Parathyroid adenoma (tissue), 2 donors: ENCODE measurements at regions not wholly inside any gene's neighbourhood (a gene's known extent, or its start where the extent isn't known, plus 50 kb on each side); places are given as distances from the start of the nearest gene placed in this dataset.
"Not testable (repeated sequence)": the region's sequence is repeated elsewhere in the genome, so short reads cannot be mapped to it uniquely, and the experiment has no call there.

Experiments
- H2AFZ ChIP-seq: fragments of 300-600 bp; sonication (generic); one replicate; pipeline ENCODE4 v1.7.0; 2017; ENCODE audit warnings: antibody characterized with exemption, mild to moderate bottlenecking
- H3K27ac ChIP-seq: fragments of 300-600 bp; sonication (generic); one replicate; pipeline ENCODE4 v1.7.0; 2017
- H3K27me3 ChIP-seq: fragments of 300-600 bp; sonication (generic); one replicate; pipeline ENCODE4 v1.7.0; 2017; ENCODE audit warnings: low read length; ENCODE audit not compliant: control insufficient read depth, insufficient read depth
- H3K36me3 ChIP-seq: fragments of 300-600 bp; sonication (generic); one replicate; pipeline ENCODE4 v1.7.0; 2017; ENCODE audit warnings: low read length; ENCODE audit not compliant: control insufficient read depth, insufficient read depth
- H3K4me1 ChIP-seq: fragments of 300-600 bp; sonication (generic); one replicate; pipeline ENCODE4 v1.7.0; 2017; ENCODE audit warnings: control low read depth
- H3K4me2 ChIP-seq: fragments of 300-600 bp; sonication (generic); one replicate; pipeline ENCODE4 v1.7.0; 2017; ENCODE audit warnings: low read length
- H3K4me3 ChIP-seq: fragments of 300-600 bp; sonication (generic); one replicate; pipeline ENCODE4 v1.7.0; 2017; ENCODE audit warnings: low read depth, low read length
- H3K79me2 ChIP-seq: fragments of 300-600 bp; sonication (generic); one replicate; pipeline ENCODE4 v1.7.0; 2017; ENCODE audit warnings: control low read depth
- H3K9ac ChIP-seq: fragments of 300-600 bp; sonication (generic); one replicate; pipeline ENCODE4 v1.7.0; 2017; ENCODE audit warnings: mild to moderate bottlenecking
- H3K9me3 ChIP-seq: fragments of 300-600 bp; sonication (generic); one replicate; pipeline ENCODE4 v1.7.0; 2017; ENCODE audit warnings: low read length; ENCODE audit not compliant: control insufficient read depth
- TF ChIP-seq, protein P1 (sequence below): fragments of 300-600 bp; sonication (generic); IDR thresholded peaks from one replicate; pipeline ENCODE4 v1.7.0; 2017; ENCODE audit warnings: antibody characterized with exemption, mild to moderate bottlenecking
- donor health status: primary hyperparathyroidism.

DNA sequence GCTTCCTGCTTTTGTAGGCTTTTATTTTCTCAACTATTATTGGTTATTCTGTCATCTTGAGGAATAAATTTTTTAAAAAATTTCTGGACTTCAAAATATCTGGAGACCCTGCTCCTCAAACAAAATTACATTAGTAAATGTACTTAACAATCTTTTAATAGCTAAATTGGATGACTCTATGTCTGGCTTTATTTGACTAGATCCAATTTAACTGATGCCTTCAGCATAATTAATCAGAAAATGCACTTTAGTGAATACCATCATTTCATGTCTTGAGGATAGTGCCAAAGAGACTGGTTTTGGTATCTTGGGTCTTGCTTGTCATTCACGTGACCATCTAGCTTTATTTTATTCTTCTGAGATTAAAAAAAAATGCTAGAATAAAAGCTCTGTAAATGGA lies 1301.2 kb downstream of the JRKL start:
- TF ChIP-seq, protein P1, sequence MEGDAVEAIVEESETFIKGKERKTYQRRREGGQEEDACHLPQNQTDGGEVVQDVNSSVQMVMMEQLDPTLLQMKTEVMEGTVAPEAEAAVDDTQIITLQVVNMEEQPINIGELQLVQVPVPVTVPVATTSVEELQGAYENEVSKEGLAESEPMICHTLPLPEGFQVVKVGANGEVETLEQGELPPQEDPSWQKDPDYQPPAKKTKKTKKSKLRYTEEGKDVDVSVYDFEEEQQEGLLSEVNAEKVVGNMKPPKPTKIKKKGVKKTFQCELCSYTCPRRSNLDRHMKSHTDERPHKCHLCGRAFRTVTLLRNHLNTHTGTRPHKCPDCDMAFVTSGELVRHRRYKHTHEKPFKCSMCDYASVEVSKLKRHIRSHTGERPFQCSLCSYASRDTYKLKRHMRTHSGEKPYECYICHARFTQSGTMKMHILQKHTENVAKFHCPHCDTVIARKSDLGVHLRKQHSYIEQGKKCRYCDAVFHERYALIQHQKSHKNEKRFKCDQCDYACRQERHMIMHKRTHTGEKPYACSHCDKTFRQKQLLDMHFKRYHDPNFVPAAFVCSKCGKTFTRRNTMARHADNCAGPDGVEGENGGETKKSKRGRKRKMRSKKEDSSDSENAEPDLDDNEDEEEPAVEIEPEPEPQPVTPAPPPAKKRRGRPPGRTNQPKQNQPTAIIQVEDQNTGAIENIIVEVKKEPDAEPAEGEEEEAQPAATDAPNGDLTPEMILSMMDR, result no peak
- no peaks in the 10 kb centered on the region for H3K4me1 ChIP-seq
- no peak overlapping the region for H3K4me2 ChIP-seq
- no peaks in the 10 kb centered on the region for H3K9me3 ChIP-seq
- H3K9ac ChIP-seq, result no peak overlapping the region
- H3K36me3 ChIP-seq, result no peaks in the 10 kb centered on the region
- no peak overlapping the region for H2AFZ ChIP-seq
- no peaks in the 10 kb centered on the region for H3K79me2 ChIP-seq
- H3K27me3 ChIP-seq, result no peaks in the 10 kb centered on the region
- H3K27ac ChIP-seq, result no peak overlapping the region
- H3K4me3 ChIP-seq, result no peak overlapping the region

- Histone ChIP-seq H2AFZ (no peak overlapping the region), H3K4me3 (no peak overlapping the region), H3K9me3 (no peaks in the 10 kb centered on the region), H3K27ac (no peak overlapping the region), H3K27me3 (no peaks in the 10 kb centered on the region), H3K4me1 (no peaks in the 10 kb centered on the region), H3K4me2 (no peak overlapping the region), H3K9ac (no peak overlapping the region), H3K36me3 (no peaks in the 10 kb centered on the region), H3K79me2 (no peaks in the 10 kb centered on the region)
- TF ChIP-seq, protein P1, result no peak
Measured at GRCh38 chr11:97702951-97703350, 1313.1 kb downstream of the JRKL start.

DNA sequence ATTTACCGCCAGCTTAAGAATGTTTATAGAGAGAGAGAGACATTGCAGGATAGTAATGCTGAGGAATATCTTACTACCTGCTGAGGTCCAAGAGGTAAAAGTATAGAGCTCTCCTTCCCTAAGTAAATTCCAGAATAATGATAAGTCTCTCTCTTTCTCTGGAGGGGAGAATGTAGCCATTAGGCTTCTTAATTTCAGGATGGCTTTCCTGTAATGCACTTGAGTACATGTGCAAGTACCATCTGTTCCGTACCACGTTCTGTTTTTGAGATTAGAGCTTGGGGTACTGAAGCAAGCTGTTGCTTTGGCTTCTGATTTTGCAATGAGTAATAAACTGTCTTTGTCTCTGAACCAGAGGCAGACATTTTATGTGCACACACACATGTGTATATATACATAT lies 1314.0 kb downstream of the JRKL start:
- H3K4me2 ChIP-seq, result no peak overlapping the region
- H3K79me2 ChIP-seq, result no peaks in the 10 kb centered on the region
- no peak overlapping the region for H2AFZ ChIP-seq
- no peak overlapping the region for H3K9ac ChIP-seq
- TF ChIP-seq, protein P1, result no peak
- no peaks in the 10 kb centered on the region for H3K4me1 ChIP-seq
- no peaks in the 10 kb centered on the region for H3K9me3 ChIP-seq
- no peak overlapping the region for H3K27ac ChIP-seq
- no peaks in the 10 kb centered on the region for H3K27me3 ChIP-seq
- H3K4me3 ChIP-seq, result no peak overlapping the region
- H3K36me3 ChIP-seq, result no peaks in the 10 kb centered on the region

DNA sequence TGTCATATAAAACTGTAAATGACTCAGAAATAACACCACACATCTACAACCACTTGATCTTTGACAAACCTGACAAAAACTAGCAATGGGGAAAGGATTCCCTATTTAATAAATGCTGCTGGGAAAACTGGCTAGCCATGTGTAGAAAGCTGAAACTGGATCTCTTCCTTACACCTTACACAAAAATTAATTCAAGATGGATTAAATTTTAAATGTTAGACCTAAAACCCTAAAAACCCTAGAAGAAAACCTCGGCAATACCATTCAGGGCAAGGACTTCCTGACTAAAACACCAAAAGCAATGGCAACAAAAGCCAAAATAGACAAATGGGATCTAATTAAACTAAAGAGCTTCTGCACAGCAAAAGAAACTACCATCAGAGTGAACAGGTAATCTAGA lies 1315.3 kb upstream of the CNTN5 start:
- not testable (repeated sequence) for H2AFZ ChIP-seq, H3K36me3 ChIP-seq

DNA sequence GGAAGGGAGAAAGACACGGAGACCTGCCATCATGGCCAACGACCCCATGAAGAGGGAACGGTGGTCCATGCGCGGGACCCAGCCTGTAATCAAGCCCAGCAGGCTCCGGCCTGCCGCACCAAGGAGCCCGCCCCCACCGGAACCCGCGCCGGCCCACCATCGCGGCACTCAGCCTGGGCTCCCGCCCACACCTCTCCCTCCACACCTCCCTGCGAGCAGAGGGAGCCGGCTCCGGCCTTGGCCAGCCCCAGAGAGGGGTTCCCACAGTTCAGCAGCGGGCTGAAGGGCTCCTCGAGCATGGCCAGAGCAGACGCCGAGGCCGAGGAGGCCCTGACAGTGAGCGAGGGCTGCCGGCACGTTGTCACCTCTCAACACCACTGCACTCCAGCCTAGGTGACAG lies 1302.8 kb upstream of the CNTN5 start:
- no peaks in the 10 kb centered on the region for H3K4me1 ChIP-seq
- TF ChIP-seq, protein P1, result no peak
- H3K79me2 ChIP-seq, result no peaks in the 10 kb centered on the region
- no peak overlapping the region for H3K27ac ChIP-seq
- H3K4me3 ChIP-seq, result no peak overlapping the region
- no peak overlapping the region for H2AFZ ChIP-seq
- no peaks in the 10 kb centered on the region for H3K36me3 ChIP-seq
- no peaks in the 10 kb centered on the region for H3K27me3 ChIP-seq
- no peaks in the 10 kb centered on the region for H3K9me3 ChIP-seq
- H3K4me2 ChIP-seq, result no peak overlapping the region
- no peak overlapping the region for H3K9ac ChIP-seq

More for the DNA sequence above, 1315.3 kb upstream of the CNTN5 start:
- H3K9ac ChIP-seq, H3K9me3 ChIP-seq, H3K27me3 ChIP-seq, H3K4me2 ChIP-seq, H3K27ac ChIP-seq, H3K4me1 ChIP-seq, H3K4me3 ChIP-seq, H3K79me2 ChIP-seq: not testable (repeated sequence)
